Ishikawa (cell line): ENCODE measurements at regions not wholly inside any gene's neighbourhood (a gene's known extent, or its start where the extent isn't known, plus 50 kb on each side); places are given as distances from the start of the nearest gene placed in this dataset.

ENCODE experiments used
- CEBPB ChIP-seq: IDR thresholded peaks from 2 replicates; pipeline ENCODE4 v1.6.1; 2012
- EGR1 ChIP-seq: IDR thresholded peaks from 2 replicates; pipeline ENCODE4 v1.6.1; 2012
- FOXM1 ChIP-seq: IDR thresholded peaks from 2 replicates; pipeline ENCODE4 v1.6.1; 2012; ENCODE audit warnings: low read depth, borderline replicate concordance
- NFIC ChIP-seq: IDR thresholded peaks from 2 replicates; pipeline ENCODE4 v1.6.1; 2012
- REST ChIP-seq: IDR thresholded peaks from 2 replicates; pipeline ENCODE4 v1.6.1; 2012; ENCODE audit warnings: low read depth, mild to moderate bottlenecking
- TEAD4 ChIP-seq: IDR thresholded peaks from 2 replicates; pipeline ENCODE4 v1.6.1; 2012
- USF1 ChIP-seq: IDR thresholded peaks from 2 replicates; pipeline ENCODE4 v1.6.1; 2012

- TF ChIP-seq REST, result no peak
- TF ChIP-seq NFIC, result no peak
- TF ChIP-seq FOXM1, result no peak
- TF ChIP-seq CEBPB, result no peak
- no peak for TF ChIP-seq EGR1
- TF ChIP-seq USF1, result no peak
- no peak for TF ChIP-seq TEAD4
These were observed 144.7 kb upstream of the ANKRD28 start for GRCh38 chr3:15942462-15942861.
